ENCODE measurements at regions not wholly inside any gene's neighbourhood (a gene's known extent, or its start where the extent isn't known, plus 50 kb on each side); places are given as distances from the start of the nearest gene placed in this dataset.
"Not testable (repeated sequence)": the region's sequence is repeated elsewhere in the genome, so short reads cannot be mapped to it uniquely, and the experiment has no call there.

- intact Hi-C loops (cut with DNase I; ENCODE audit: low total_unique reads), result no loop called here
- no peaks in the 10 kb centered on the region for H3K36me3 ChIP-seq
- no peak overlapping the region for H3K4me3 ChIP-seq
- no peaks in the 10 kb centered on the region for H3K9me3 ChIP-seq
- TF ChIP-seq EP300 (IDR thresholded peaks at IDR 0.05) (no peak), CTCF (IDR thresholded peaks at IDR 0.05) (no peak), POLR2AphosphoS5 (IDR thresholded peaks at IDR 0.05) (no peak), POLR2A (IDR thresholded peaks at IDR 0.05) (no peak)
- DNase-seq, result no peak
- no peaks in the 10 kb centered on the region for H3K27me3 ChIP-seq
- no peak overlapping the region for H3K27ac ChIP-seq
- H3K4me1 ChIP-seq, result no peaks in the 10 kb centered on the region
These were observed 431.6 kb upstream of the LMCD1 start for GRCh38 chr3:8070011-8070410.

GRCh38 chr3:8074740-8075139 is 426.9 kb upstream of the LMCD1 start:
- intact Hi-C loops (cut with DNase I; ENCODE audit: low total_unique reads); H3K36me3 ChIP-seq; H3K27me3 ChIP-seq; H3K27ac ChIP-seq; DNase-seq; H3K9me3 ChIP-seq; H3K4me3 ChIP-seq; H3K4me1 ChIP-seq: not testable (repeated sequence)
- 91 to 99% (median 96%) methylated on average over 3 of the region's 3 CpGs for WGBS, 5 donors

- TF ChIP-seq EP300 (IDR thresholded peaks at IDR 0.05) (no peak), POLR2A (IDR thresholded peaks at IDR 0.05) (no peak), POLR2AphosphoS5 (IDR thresholded peaks at IDR 0.05) (no peak), CTCF (IDR thresholded peaks at IDR 0.05) (no peak)
- intact Hi-C loops (cut with DNase I; ENCODE audit: low total_unique reads), result no loop called here
These were observed 424.5 kb upstream of the LMCD1 start for GRCh38 chr3:8077126-8077525.

GRCh38 chr3:8080464-8080863 is 421.2 kb upstream of the LMCD1 start:
- no peak overlapping the region for H3K4me3 ChIP-seq
- no peaks in the 10 kb centered on the region for H3K9me3 ChIP-seq
- no peak for DNase-seq
- TF ChIP-seq CTCF (IDR thresholded peaks at IDR 0.05) (no peak), POLR2A (IDR thresholded peaks at IDR 0.05) (no peak), POLR2AphosphoS5 (IDR thresholded peaks at IDR 0.05) (no peak), EP300 (IDR thresholded peaks at IDR 0.05) (no peak)
- no peaks in the 10 kb centered on the region for H3K27me3 ChIP-seq
- intact Hi-C loops (cut with DNase I; ENCODE audit: low total_unique reads), result no loop called here
- H3K4me1 ChIP-seq, result no peaks in the 10 kb centered on the region
- no peaks in the 10 kb centered on the region for H3K36me3 ChIP-seq
- no peak overlapping the region for H3K27ac ChIP-seq

More at GRCh38 chr3:8077126-8077525, 424.5 kb upstream of the LMCD1 start:
- no peaks in the 10 kb centered on the region for H3K27me3 ChIP-seq
- no peak overlapping the region for H3K4me3 ChIP-seq
- H3K27ac ChIP-seq, result no peak overlapping the region
- DNase-seq, result no peak
- no peaks in the 10 kb centered on the region for H3K4me1 ChIP-seq
- no peaks in the 10 kb centered on the region for H3K36me3 ChIP-seq
- no peaks in the 10 kb centered on the region for H3K9me3 ChIP-seq
- WGBS, 5 donors, result 77 to 96% (median 91%) methylated on average over 1 of the region's 1 CpG

GRCh38 chr3:8085498-8085897 is 416.1 kb upstream of the LMCD1 start:
- Histone ChIP-seq H3K36me3 (no peaks in the 10 kb centered on the region), H3K27me3 (no peaks in the 10 kb centered on the region), H3K27ac (no peak overlapping the region), H3K4me3 (no peak overlapping the region), H3K4me1 (no peaks in the 10 kb centered on the region), H3K9me3 (no peaks in the 10 kb centered on the region)
- intact Hi-C loops (cut with DNase I; ENCODE audit: low total_unique reads), result no loop called here
- no peak for DNase-seq
- 82 to 91% (median 86%) methylated on average over 2 of the region's 2 CpGs for WGBS, 5 donors
- TF ChIP-seq POLR2AphosphoS5 (IDR thresholded peaks at IDR 0.05) (no peak), POLR2A (IDR thresholded peaks at IDR 0.05) (no peak), CTCF (IDR thresholded peaks at IDR 0.05) (no peak), EP300 (IDR thresholded peaks at IDR 0.05) (no peak)

All from stomach (tissue), 8 donors.